NOMO-1 treated with DMSO at 0.1 percent for 48 hours (cell line): ENCODE measurements at regions not wholly inside any gene's neighbourhood (a gene's known extent, or its start where the extent isn't known, plus 50 kb on each side); places are given as distances from the start of the nearest gene placed in this dataset.
"Not testable (repeated sequence)": the region's sequence is repeated elsewhere in the genome, so short reads cannot be mapped to it uniquely, and the experiment has no call there.

Experiments used
- DNase-seq: peaks from one replicate; lab custom pipeline; 2025; ENCODE audit not compliant: unreplicated experiment; lab: John Stamatoyannopoulos, UW

DNA sequence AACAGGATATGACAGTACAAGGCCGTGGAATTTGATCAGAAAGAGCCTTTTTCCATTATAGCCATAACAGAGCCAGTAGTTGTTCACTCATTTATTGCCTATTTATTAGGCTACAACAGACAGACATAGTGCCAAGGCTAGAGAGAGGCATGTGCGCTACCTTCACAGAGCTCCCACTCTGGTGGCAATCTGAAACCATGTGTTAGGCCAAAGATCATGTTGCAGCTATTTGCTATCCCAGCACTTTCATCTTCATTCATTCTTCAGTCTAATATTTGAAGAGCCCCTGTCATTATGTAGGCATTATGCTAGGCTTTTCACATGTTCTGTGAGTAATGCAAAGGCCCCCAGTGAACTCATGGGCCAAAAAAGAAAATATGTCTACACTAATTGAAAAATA is 404.8 kb downstream of the IGSF11 start:
- no peak for DNase-seq

DNA sequence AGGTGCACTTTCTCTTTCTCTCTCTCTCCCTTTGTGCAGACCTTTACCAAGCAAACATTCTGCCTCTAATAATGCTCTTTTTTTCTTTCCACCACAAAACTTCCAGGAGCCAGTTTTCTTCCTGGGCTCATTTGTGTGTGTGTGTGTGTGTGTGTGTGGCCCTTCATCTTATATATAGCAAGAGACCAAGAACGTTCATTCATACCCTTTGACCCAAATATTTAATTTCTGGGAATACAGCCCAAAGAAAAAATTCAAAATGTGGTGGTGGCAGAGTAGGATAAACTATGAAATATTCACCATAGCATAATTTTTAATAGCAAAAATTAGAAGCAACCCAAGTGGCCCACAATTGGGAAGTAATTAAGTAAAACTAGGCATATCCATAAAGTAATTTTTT is 398.9 kb downstream of the IGSF11 start:
- no peak for DNase-seq

DNA sequence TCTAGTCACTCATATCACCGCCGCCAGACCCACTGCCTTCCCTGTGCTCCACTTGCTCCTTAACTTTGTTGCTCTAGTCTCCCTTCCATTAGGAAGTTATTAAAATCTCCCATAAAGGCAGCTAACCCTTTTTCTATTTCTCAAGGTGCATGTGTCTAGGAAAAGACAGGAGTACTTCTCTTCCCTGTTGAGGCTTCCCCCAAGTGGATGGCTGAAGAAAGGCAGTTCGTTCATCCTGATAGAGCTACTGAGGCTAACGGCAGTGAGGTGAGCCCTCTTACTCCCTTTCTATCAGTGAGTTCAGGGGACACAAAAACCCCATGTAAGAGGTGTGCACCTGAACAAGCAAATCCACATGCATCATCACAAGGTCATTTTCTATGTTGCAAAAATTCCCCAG is 397.8 kb downstream of the IGSF11 start:
- DNase-seq: no peak

DNA sequence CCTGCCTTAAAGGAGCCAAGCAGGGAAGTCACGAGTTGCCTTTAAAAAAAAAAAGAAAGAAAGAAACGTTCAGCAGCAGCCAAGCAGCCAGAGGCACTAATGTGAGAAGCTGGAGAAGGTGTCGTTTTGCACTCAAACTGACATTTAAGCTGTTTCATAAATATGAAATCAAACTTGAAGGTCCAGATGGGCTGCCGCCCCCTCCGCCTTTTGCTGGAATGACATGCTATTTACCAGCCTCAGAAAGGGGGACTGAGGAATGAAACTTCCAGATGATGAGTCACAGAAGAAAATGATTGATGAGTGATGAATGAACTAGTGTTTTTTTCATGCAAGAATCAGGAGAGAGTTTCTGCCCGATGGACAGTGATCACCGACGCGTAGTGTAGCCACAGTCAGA is 396.8 kb downstream of the IGSF11 start:
- DNase-seq: no peak

DNA sequence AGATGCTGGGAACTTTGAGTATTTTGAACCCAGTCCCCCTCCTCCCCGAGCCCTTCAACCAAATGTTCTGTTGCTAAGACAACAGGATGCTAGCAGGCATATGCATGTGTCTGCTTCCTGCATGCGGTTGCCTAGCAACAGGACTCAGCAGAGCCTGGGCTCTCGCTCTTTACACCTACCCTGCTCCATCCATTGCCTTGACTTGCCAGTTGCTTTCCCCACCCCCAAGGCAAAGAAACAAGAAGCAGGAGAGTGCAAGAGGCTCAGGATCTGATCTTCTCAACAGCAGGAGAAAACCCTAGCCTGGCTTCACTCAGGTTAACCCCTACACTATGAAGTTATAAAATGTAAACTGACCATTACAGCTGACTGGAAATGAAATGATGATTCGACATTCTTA is 393.0 kb downstream of the IGSF11 start:
- DNase-seq: no peak

DNA sequence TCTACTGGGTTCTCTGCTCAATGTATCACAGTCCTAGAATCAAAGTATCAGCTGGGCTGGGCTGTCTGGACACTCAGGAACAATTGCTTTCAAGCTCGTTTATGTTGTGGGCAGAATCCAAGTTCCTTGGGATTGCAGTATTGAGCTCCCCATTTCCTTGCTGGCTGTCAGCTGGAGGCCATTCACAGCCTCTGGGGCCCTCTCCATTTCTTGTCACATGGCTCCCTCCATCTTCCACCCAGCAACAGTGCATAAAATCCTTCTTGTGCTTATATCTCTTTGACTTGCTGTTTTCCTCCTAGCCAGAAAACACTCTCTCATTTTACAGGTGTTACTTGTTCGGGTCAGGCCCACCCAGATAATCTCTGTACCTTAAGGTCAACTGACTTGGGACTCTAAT is 363.5 kb downstream of the IGSF11 start:
- no peak for DNase-seq

DNA sequence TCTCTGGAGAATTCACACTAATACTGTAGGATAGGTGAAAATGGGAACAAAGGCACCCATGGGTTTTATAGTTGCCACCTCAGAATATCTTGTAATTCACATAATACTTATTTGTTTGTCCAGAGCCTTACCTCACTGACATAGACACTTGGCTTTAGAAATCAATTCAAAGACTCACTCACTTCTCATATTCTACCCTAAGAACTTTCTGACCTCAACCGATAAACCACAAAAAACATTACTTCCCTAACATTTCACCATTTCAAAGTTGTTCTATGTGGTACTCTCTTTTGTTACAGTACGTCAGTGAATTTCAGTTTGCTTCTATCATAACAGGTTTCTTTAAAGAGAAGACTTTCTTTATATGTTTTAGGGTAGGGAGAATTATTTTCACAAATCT is 359.3 kb downstream of the IGSF11 start:
- peak; percentile 23 for DNase-seq

DNA sequence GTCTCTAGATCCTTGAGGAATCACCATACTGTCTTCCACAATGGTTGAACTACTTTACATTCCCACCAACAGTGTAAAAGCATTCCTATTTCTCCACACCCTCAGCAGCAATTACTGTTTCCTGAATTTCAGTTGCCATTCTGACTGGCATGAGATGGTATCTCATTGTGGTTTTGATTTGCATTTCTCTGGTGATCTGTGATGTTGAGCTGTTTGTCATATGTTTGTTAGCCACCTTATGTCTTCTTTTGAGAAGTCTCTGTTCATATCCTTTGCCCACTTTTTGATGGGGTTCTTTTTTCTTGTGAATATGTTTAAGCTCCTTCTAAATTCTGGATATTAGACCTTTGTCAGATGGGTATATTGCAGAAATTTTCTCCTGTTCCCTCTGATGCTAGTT is 356.0 kb downstream of the IGSF11 start:
- DNase-seq: not testable (repeated sequence)

DNA sequence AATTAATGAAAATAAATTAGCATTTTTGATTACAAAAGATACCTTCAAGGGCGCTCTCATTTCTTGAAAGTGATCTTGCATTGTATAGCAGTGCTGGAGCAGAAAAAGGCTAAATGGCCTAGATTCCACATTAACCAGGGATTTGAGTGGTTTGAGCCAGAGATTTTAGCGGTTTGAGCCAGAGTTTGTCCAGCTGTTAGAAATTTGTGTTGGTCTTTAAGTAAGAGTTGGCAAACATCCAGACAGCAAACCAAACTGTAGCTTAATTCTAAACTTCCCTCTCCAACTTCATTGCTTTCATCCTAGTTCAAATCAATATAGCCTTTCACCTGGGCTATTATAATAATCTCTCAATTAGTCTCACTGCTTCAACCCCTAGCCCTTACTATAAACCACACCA is 351.7 kb downstream of the IGSF11 start:
- DNase-seq: no peak

DNA sequence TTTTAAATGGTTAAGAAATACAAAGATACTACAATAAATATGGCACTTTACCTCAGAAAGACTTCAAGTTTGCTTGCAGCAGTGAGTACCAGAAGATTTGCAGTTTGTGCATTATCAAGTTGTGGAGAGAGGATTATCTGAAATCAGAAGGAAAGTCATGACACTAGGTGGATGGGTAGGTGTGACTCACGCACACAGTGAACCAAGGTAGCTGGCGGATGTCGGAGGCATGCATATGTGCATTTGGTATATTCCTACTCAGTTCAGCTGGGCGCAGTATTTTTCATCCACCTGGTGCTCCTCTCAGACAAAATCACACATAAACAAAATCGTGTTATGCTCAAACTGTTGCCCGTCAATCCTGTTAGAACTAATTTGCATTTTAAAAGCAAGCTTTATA is 351.0 kb downstream of the IGSF11 start:
- DNase-seq: no peak

DNA sequence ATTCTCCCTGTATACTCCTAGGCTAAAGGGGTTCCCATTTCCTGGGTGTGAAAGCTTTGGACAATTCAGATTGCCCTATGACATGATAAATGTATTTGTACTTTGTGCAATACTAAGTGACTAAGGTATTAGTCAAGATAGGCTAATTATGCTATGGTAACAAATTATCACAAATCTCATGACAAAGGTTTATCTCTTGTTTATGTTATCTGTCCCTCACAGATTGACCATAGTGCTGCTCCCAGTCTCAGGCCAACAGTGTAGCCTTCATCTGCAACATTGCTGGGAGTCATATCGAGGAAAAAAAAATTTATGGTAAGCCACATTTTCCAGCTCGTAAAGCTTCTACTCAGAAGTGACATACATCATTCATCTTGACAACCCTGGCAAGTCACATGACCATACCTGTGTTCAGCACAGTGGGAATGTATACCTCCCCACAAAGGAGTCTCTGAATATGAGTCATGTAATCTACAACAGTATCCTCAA is 346.2 kb downstream of the IGSF11 start:
- no peak for DNase-seq

DNA sequence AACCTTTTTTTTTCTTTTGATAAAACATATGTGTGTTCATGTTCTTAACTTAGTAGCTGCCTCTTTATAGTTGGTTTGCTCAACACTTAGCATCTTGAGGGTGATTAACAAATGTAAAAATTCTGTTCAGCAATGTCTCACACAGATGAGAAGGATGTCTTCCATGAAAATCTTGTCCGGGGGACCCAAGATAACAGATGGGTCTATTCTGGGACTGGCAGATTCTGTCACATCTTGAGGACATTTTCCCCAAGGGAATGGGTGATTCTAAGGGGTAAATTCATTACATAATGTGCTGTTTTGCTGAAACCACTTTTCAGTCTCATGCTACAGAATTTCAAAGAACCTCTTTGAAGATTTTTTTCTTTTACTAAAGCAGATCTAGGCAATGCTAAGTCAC is 342.2 kb downstream of the IGSF11 start:
- no peak for DNase-seq

DNA sequence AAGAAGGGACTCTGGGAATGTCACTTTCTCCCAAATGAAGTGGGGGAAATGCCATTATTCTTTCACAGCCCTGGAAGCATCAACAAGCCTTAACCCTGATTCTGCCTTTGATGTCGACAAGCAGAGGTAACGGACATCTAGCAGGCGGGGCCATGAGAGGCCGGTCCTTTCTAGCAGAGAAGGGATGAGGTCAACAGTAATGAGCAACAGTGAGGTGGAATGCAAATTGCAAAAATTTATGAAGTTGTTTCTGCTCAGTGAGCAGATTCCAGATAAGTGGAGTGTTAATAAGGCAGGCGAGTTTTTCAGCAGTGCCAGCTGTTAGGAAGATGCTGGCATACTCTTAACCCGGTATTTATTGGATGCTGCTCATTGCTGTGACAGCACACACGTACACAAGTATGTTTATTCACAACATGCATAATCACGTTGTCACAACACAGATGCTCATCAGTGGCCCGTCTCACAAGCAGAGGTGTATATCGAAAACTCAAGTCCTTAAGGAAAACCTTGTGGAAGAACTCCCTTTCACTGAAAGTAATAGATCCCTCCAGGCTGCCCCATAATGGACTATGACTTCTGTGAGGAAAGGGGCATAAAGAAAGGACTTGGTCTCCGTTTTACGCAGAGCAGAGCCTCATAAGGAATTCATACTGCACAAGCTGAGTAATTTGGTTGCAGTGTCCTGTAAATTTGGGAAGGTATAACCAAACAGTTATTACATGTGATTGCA is 329.0 kb downstream of the IGSF11 start:
- no peak for DNase-seq

DNA sequence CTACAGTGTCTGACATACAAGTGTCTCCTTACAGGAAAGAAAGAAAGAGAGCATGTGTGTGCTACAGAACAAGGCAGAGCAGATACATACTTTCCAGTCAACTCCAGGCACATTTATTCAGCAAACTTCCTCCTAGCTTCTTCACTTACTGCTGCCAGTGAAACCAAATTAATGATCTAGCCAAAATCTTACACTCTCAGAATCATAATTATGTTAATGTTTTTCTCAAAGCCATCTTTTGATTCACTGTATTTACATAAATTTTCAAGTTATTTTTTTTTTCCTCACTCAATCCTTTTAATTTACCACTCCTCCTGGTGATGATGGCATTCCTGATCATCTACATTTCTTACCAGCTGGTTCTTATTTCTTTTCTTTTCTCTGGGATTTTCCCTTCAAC is 326.7 kb downstream of the IGSF11 start:
- no peak for DNase-seq

DNA sequence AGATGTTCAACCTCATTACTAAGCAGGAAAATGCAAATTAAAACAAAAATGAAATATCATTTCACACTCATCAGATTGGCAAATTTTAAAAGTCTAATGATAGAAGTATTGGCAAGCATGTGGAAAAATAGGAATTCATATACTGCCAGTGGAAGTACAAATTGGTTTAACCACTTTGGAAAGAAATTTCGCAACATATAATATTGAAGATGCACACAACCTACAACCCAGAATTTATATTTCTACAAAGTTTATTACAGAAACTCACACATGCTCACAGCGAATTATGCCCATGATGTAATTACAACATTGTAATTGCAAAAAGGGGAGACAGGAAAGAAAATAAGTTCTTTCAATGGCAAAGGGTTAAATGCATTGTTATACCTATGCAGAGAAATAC is 324.1 kb downstream of the IGSF11 start:
- DNase-seq: no peak

DNA sequence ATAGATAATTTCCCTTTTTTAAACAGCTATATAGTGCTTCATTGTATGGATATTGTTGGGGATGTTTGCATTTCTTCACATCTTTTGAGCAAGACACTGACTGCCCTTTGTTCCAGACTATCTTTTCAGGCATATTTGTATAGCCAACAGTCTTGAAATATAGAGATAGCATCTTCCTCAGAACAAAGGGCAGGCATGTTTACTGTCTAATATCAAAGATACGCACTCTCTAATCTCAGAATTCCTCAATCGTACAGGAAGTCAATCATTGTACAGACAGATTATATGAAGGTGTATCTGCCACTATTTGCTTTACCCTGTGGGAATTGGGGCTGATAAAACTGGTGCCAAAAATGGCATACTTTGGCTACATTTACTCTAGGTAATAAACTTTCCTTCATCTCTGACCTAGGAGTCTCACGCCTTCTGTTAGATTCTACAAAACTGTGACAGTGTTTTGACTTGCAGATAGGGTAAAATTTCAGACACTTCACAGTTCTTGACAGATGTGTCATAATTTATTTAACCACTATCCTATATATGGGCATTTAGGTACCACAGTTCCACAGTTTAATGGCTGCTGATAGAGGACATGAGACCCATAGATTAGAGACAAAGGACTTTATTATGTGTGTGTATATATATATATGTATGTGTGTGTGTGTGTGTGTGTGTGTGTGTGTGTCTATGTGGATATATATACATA is 321.0 kb downstream of the IGSF11 start:
- DNase-seq: no peak

DNA sequence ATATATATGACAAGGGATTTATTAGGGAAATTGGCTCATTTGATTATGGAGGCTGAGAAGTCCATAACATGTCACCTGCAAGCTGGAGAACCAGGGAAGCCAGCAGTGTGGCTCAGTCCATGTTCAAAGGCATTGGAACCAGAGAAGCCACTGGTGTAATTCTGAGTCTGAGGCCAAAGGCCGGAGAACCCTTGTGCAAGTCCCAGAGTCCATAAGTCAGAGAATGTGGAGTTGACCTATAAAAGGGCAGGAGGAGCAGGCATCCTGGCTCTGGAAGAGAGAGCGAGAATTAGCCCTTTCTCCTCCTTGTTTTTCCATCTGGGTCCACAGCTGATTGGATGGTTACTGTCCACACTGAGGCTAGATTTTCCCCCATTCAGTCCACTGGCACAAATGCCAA is 319.8 kb downstream of the IGSF11 start:
- DNase-seq: no peak

DNA sequence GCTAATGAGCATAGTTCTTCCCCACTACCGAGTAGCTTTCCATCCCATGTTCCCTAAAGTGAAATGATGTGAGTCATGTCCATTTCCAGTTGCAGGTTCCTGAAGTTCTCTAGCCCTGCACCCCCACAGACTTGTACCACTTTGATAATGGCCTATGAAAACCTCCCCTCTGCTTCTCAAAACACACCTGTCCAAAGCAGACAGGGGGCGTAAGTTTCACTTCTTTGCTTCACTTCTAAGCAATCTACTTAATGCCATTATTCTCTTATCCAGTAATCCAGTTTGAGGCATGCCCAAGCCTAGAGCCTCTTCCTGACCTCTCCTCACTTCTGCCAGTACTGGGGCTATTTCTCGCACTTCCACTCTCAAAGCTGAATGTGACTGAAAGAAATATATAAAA is 305.1 kb downstream of the IGSF11 start:
- DNase-seq: no peak

DNA sequence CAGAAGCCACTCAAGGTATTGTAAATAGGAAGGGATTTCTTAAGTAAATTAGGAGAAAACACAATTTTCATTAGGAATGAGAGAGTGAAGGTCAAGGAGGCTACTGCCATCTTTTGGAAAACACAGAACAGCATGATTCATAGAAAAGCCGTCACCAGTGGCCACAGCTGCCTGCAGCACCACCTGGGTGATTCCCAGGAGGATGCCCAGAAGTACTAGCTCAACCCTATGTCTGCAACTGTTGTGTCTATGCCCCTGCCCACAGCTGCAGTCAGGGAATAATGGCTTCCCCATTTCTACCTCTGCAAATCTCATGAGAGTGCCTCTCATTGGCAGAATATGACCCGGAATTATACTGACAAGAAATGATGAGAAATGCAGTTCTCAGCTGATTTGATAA is 300.0 kb downstream of the IGSF11 start:
- no peak for DNase-seq

DNA sequence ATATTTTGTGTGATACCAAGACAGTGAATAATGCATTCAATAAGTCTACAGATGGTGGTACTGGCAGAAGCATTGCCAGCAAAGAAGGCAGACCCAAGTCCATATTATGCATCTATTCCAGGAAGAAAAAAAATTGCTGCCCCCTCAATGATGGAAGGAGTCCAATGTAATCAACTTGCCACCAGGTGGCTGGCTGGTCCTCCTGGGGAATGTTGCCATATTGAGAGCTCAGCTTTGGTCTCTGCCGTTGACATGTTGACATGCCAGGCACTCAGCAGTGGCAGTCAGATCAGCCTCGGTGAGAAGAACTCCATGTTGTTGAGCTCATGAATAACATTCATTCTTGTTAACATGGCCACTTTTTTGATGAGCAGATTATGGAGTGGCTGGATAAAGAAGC is 298.5 kb downstream of the IGSF11 start:
- DNase-seq: no peak

DNA sequence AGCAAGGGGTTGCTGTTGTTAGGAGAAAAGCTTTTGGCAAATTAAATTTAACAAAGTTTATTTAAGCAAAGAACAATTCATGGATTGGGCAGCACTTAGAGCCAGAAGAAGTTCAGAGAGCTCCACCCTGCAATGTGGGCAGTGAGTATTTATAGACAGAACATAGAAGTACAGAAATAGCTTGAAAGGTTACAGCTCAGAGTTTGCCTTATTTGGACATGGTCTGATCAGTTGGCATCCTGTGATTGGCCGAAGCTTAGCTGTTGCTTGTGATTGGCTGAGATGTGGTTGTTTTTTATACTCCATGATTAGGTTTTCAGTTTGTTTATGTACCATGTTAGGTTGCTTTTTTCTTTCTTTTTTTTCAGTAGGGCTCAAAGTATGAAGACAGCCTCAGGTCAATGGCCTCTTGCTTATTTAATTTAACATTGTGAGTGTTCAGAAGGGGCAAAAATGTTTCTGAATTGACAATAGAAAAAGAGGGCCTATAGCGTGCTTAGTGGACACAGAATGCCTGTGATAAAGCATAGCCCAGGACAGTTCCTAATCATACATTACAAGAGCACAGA is 293.8 kb downstream of the IGSF11 start:
- DNase-seq: no peak

DNA sequence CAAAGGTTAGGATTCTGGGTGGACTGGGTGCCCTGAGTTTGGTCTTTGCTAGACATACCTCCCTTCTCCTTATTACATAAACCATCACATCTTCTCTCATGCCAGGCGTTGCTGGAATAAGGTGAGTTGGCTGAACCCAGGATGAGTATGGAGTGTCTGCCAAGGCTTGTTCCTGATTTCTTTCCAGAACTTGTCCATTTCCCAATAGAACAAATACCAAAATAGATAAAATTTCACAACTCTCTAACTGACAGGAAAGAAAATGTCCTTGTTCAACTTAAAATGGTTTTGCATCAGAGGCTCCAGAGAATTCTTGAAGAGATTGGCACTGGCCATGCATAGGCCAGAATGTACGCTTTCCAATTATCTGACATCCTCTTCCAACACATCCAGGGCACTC is 291.9 kb downstream of the IGSF11 start:
- no peak for DNase-seq
